HCEC 1CT (cell line): ENCODE measurements at regions not wholly inside any gene's neighbourhood (a gene's known extent, or its start where the extent isn't known, plus 50 kb on each side); places are given as distances from the start of the nearest gene placed in this dataset.

Experiments used
- DNase-seq: peaks from one replicate; pipeline ENCODE4 v3.0.0-alpha.2; 2017

DNA sequence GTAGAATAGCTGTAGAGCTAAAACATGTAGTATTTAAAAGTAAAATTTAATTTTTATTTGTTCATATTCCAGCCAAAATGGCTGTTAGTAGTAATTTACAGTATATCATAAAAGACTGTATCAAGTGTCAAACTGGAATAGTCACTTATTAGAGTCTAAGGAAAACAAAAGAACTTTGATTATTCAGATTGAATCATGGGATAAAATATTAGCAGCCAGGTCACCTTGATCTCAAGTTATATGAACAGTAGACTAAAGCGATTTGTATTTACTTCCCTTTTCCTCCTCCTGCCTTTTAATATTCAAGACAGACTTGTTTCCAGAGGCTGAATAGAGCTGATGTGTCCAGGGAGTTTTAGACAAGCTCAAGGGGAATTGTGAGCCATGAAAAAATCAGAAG lies 54.4 kb downstream of the PMAIP1 start:
- no peak for DNase-seq
